ENCODE measurements at regions not wholly inside any gene's neighbourhood (a gene's known extent, or its start where the extent isn't known, plus 50 kb on each side); places are given as distances from the start of the nearest gene placed in this dataset.

- H3K79me1 ChIP-seq (ENCODE audit: low read length), result peaks cover 2% of the 10 kb centered on the region
- no peak overlapping the region for H4K91ac ChIP-seq (ENCODE audit: low read depth, low read length)
- no peaks in the 10 kb centered on the region for H3K79me2 ChIP-seq (ENCODE audit: control insufficient read depth, insufficient read depth, low read length, poor library complexity)
Observed at GRCh38 chr12:13591488-13591887, 389.9 kb downstream of the GRIN2B start.

GRCh38 chr12:13591059-13591458 lies 390.3 kb downstream of the GRIN2B start:
- Histone ChIP-seq H3K79me2 (ENCODE audit: control insufficient read depth, insufficient read depth, low read length, poor library complexity) (no peaks in the 10 kb centered on the region), H3K9ac (ENCODE audit: low read length) (no peak overlapping the region), H2BK12ac (ENCODE audit: low read length) (peak overlapping the region; percentile 32), H2BK5ac (ENCODE audit: low read depth, low read length, poor library complexity) (no peak overlapping the region), H4K8ac (ENCODE audit: low read depth, low read length) (no peak overlapping the region), H3K36me3 (ENCODE audit: control insufficient read depth in 1 of 2, insufficient read depth in 2 of 2, low read length in 2 of 2) (no peaks in the 10 kb centered on the region), H3K4me2 (ENCODE audit: low read length) (no peak overlapping the region), H4K12ac (ENCODE audit: low read depth, low read length) (no peak overlapping the region), H3K27me3 (ENCODE audit: insufficient read depth, low read length) (no peaks in the 10 kb centered on the region), H3K9me3 (ENCODE audit: insufficient read depth, low read depth, low read length) (no peaks in the 10 kb centered on the region), H3K27ac (ENCODE audit: low read depth, low read length) (no peak overlapping the region), H2BK120ac (ENCODE audit: insufficient read depth, low read length, poor library complexity) (no peak overlapping the region), H3K79me1 (ENCODE audit: low read length) (peaks cover 2% of the 10 kb centered on the region), H2AK5ac (ENCODE audit: low read length) (no peak overlapping the region), H3K4ac (ENCODE audit: low read depth, low read length) (no peak overlapping the region), H3K23ac (ENCODE audit: low read length) (no peak overlapping the region), H2AFZ (ENCODE audit: insufficient read depth, low read length, poor library complexity) (no peak overlapping the region), H3K4me3 (ENCODE audit: low read depth, low read length) (no peak overlapping the region), H4K91ac (ENCODE audit: low read depth, low read length) (no peak overlapping the region), H3K14ac (ENCODE audit: low read length) (no peak overlapping the region), H3K4me1 (ENCODE audit: control insufficient read depth in 1 of 2, insufficient read depth in 2 of 2, low read length in 2 of 2) (peaks cover 5 to 10% of the 10 kb centered on the region in 2 experiments), H3K18ac (ENCODE audit: low read length) (no peak overlapping the region)
- no peak for DNase-seq
- no CpG with 5 or more reads among the region's 6 CpGs for WGBS (ENCODE audit: extremely low coverage, insufficient coverage, insufficient read length)

More at GRCh38 chr12:13591488-13591887, 389.9 kb downstream of the GRIN2B start:
- no peak overlapping the region for H3K4ac ChIP-seq (ENCODE audit: low read depth, low read length)
- no peak overlapping the region for H3K27ac ChIP-seq (ENCODE audit: low read depth, low read length)
- H2AK5ac ChIP-seq (ENCODE audit: low read length), result no peak overlapping the region
- no peak overlapping the region for H2BK5ac ChIP-seq (ENCODE audit: low read depth, low read length, poor library complexity)
- H2BK120ac ChIP-seq (ENCODE audit: insufficient read depth, low read length, poor library complexity), result no peak overlapping the region
- H2BK12ac ChIP-seq (ENCODE audit: low read length), result no peak overlapping the region
- peak; percentile 20 to 62 for DNase-seq
- no peak overlapping the region for H3K14ac ChIP-seq (ENCODE audit: low read length)
- H3K4me2 ChIP-seq (ENCODE audit: low read length), result no peak overlapping the region
- H3K18ac ChIP-seq (ENCODE audit: low read length), result no peak overlapping the region
- H4K8ac ChIP-seq (ENCODE audit: low read depth, low read length), result no peak overlapping the region
- no peak overlapping the region for H3K4me3 ChIP-seq (ENCODE audit: low read depth, low read length)
- no peaks in the 10 kb centered on the region for H3K27me3 ChIP-seq (ENCODE audit: insufficient read depth, low read length)
- H3K23ac ChIP-seq (ENCODE audit: low read length), result no peak overlapping the region
- no peak overlapping the region for H3K9ac ChIP-seq (ENCODE audit: low read length)
- peaks cover 5 to 10% of the 10 kb centered on the region in 2 experiments for H3K4me1 ChIP-seq (ENCODE audit: control insufficient read depth in 1 of 2, insufficient read depth in 2 of 2, low read length in 2 of 2)
- H3K36me3 ChIP-seq (ENCODE audit: control insufficient read depth in 1 of 2, insufficient read depth in 2 of 2, low read length in 2 of 2), result no peaks in the 10 kb centered on the region
- no peaks in the 10 kb centered on the region for H3K9me3 ChIP-seq (ENCODE audit: insufficient read depth, low read depth, low read length)
- H2AFZ ChIP-seq (ENCODE audit: insufficient read depth, low read length, poor library complexity), result no peak overlapping the region
- no peak overlapping the region for H4K12ac ChIP-seq (ENCODE audit: low read depth, low read length)

- WGBS (ENCODE audit: extremely low coverage, insufficient coverage, insufficient read length), result no CpG with 5 or more reads among the region's 4 CpGs
Observed at GRCh38 chr12:13588574-13588973, 392.0 kb downstream of the EMP1 start.

GRCh38 chr12:13587721-13588390 lies 391.3 kb downstream of the EMP1 start:
- Histone ChIP-seq H2AK5ac (ENCODE audit: low read length) (no peak overlapping the region), H3K27ac (ENCODE audit: low read depth, low read length) (no peak overlapping the region), H3K9me3 (ENCODE audit: insufficient read depth, low read depth, low read length) (no peaks in the 10 kb centered on the region), H3K18ac (ENCODE audit: low read length) (no peak overlapping the region), H2BK5ac (ENCODE audit: low read depth, low read length, poor library complexity) (no peak overlapping the region), H2BK120ac (ENCODE audit: insufficient read depth, low read length, poor library complexity) (no peak overlapping the region), H4K12ac (ENCODE audit: low read depth, low read length) (no peak overlapping the region), H3K36me3 (ENCODE audit: control insufficient read depth in 1 of 2, insufficient read depth in 2 of 2, low read length in 2 of 2) (no peaks in the 10 kb centered on the region), H4K91ac (ENCODE audit: low read depth, low read length) (no peak overlapping the region), H3K79me2 (ENCODE audit: control insufficient read depth, insufficient read depth, low read length, poor library complexity) (no peaks in the 10 kb centered on the region), H3K4ac (ENCODE audit: low read depth, low read length) (no peak overlapping the region), H3K79me1 (ENCODE audit: low read length) (peaks cover 2% of the 10 kb centered on the region), H2BK12ac (ENCODE audit: low read length) (no peak overlapping the region), H3K14ac (ENCODE audit: low read length) (no peak overlapping the region), H3K27me3 (ENCODE audit: insufficient read depth, low read length) (no peaks in the 10 kb centered on the region), H3K9ac (ENCODE audit: low read length) (no peak overlapping the region), H3K23ac (ENCODE audit: low read length) (no peak overlapping the region), H3K4me2 (ENCODE audit: low read length) (no peak overlapping the region), H4K8ac (ENCODE audit: low read depth, low read length) (no peak overlapping the region), H2AFZ (ENCODE audit: insufficient read depth, low read length, poor library complexity) (no peak overlapping the region), H3K4me1 (ENCODE audit: control insufficient read depth in 1 of 2, insufficient read depth in 2 of 2, low read length in 2 of 2) (peaks cover 5 to 10% of the 10 kb centered on the region in 2 experiments), H3K4me3 (ENCODE audit: low read depth, low read length) (no peak overlapping the region)
- DNase-seq, result no peak
- WGBS (ENCODE audit: extremely low coverage, insufficient coverage, insufficient read length), result no CpG with 5 or more reads among the region's 5 CpGs

More at GRCh38 chr12:13588574-13588973, 392.0 kb downstream of the EMP1 start:
- Histone ChIP-seq H3K4me3 (ENCODE audit: low read depth, low read length) (no peak overlapping the region), H3K36me3 (ENCODE audit: control insufficient read depth in 1 of 2, insufficient read depth in 2 of 2, low read length in 2 of 2) (no peaks in the 10 kb centered on the region), H3K27me3 (ENCODE audit: insufficient read depth, low read length) (no peaks in the 10 kb centered on the region), H3K18ac (ENCODE audit: low read length) (no peak overlapping the region), H3K9me3 (ENCODE audit: insufficient read depth, low read depth, low read length) (no peaks in the 10 kb centered on the region), H3K4me2 (ENCODE audit: low read length) (no peak overlapping the region), H3K23ac (ENCODE audit: low read length) (no peak overlapping the region), H2BK5ac (ENCODE audit: low read depth, low read length, poor library complexity) (no peak overlapping the region), H2BK12ac (ENCODE audit: low read length) (no peak overlapping the region), H2AK5ac (ENCODE audit: low read length) (no peak overlapping the region), H2BK120ac (ENCODE audit: insufficient read depth, low read length, poor library complexity) (no peak overlapping the region), H4K12ac (ENCODE audit: low read depth, low read length) (no peak overlapping the region), H3K4me1 (ENCODE audit: control insufficient read depth in 1 of 2, insufficient read depth in 2 of 2, low read length in 2 of 2) (peaks cover 5 to 10% of the 10 kb centered on the region in 2 experiments), H3K4ac (ENCODE audit: low read depth, low read length) (no peak overlapping the region), H3K27ac (ENCODE audit: low read depth, low read length) (no peak overlapping the region), H3K79me1 (ENCODE audit: low read length) (peaks cover 2% of the 10 kb centered on the region), H3K79me2 (ENCODE audit: control insufficient read depth, insufficient read depth, low read length, poor library complexity) (no peaks in the 10 kb centered on the region), H3K9ac (ENCODE audit: low read length) (no peak overlapping the region), H4K91ac (ENCODE audit: low read depth, low read length) (no peak overlapping the region), H4K8ac (ENCODE audit: low read depth, low read length) (no peak overlapping the region), H2AFZ (ENCODE audit: insufficient read depth, low read length, poor library complexity) (no peak overlapping the region), H3K14ac (ENCODE audit: low read length) (no peak overlapping the region)
- no peak for DNase-seq
